D721Med (cell line): ENCODE measurements at regions not wholly inside any gene's neighbourhood (a gene's known extent, or its start where the extent isn't known, plus 50 kb on each side); places are given as distances from the start of the nearest gene placed in this dataset.

Experiments used
- DNase-seq: peaks from one replicate; pipeline ENCODE4 v3.0.0; 2011; ENCODE audit warnings: low spot score; ENCODE audit not compliant: insufficient read length
- FAIRE-seq: peaks from 2 replicates; lab custom pipeline; 2011; peaks lifted over from hg19 to GRCh38; lab: Jason Lieb, UNC
- CTCF ChIP-seq: IDR thresholded peaks from 2 replicates; pipeline ENCODE4 v1.5.1; 2012; ENCODE audit warnings: mild to moderate bottlenecking, control low read depth; ENCODE audit not compliant: insufficient read depth; ENCODE audit errors: missing control alignments

DNA sequence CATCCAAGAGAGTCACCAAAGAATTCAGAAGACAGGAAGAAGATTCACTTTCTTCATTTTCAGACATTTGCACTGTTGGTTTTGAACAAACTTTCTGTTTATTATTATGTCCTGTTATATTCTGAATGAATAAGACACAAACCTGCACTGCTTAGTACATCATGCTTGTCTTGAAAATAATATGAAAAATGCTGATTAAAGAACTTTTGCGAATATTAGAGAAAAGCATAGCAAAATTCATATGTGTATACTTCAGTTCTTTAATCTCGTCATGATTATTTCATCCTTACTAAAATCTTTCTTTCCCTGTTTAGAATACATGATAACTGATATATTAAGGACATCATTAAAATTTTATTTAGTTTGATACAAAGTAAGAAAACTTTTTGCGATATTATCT is 504.1 kb downstream of the POM121L12 start:
- FAIRE-seq (peak; percentile 21), DNase-seq (no peak)
- no peak for TF ChIP-seq CTCF

- DNase-seq (no peak), FAIRE-seq (no peak)
- no peak for TF ChIP-seq CTCF
Measured at GRCh38 chr7:53541475-53541874, 506.0 kb downstream of the POM121L12 start.

GRCh38 chr7:53542157-53542556 is 506.7 kb downstream of the POM121L12 start:
- TF ChIP-seq CTCF, result no peak
- FAIRE-seq, result no peak
- no peak for DNase-seq
